ENCODE measurements at regions not wholly inside any gene's neighbourhood (a gene's known extent, or its start where the extent isn't known, plus 50 kb on each side); places are given as distances from the start of the nearest gene placed in this dataset.

DNA sequence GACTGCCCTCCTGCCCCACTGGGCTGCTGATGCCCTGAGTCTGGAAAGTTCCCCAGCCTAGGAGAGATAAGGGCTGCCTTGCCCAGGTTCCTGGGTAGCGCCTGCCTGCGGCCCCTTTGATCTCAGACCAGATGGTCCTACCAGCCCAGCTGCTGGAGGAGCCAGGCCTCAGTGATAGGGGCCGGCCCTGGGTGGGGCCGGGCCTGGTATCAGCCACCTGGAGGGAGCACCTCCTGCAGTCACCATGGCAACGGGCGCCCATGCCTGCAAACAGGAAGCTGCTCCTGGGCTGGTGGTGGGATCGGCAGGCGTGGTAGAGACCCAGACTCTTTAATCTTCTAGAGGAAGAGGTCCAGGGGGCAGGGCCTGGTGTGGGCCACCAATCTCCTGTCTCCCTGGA, 119.7 kb upstream of the WNT4 start:
- no peak overlapping the region for H3K27ac ChIP-seq (ENCODE audit: insufficient read depth, low read depth, low read length, poor library complexity, severe bottlenecking)
- no peaks in the 10 kb centered on the region for H3K27me3 ChIP-seq (ENCODE audit: control insufficient read depth, insufficient read depth, low read length, poor library complexity, severe bottlenecking)
- H3K36me3 ChIP-seq (ENCODE audit: control insufficient read depth, insufficient read depth, low read length) = no peaks in the 10 kb centered on the region
- 75 to 77% methylated on average over 8 of the region's 8 CpGs for WGBS, 2 experiments
- H3K9me3 ChIP-seq (ENCODE audit: control insufficient read depth, low read length) = no peaks in the 10 kb centered on the region
- peaks cover 45% of the 10 kb centered on the region for H3K4me1 ChIP-seq (ENCODE audit: control insufficient read depth, insufficient read depth, low read length)
- H3K4me3 ChIP-seq (ENCODE audit: insufficient read depth, low read depth, low read length) = no peak overlapping the region

DNA sequence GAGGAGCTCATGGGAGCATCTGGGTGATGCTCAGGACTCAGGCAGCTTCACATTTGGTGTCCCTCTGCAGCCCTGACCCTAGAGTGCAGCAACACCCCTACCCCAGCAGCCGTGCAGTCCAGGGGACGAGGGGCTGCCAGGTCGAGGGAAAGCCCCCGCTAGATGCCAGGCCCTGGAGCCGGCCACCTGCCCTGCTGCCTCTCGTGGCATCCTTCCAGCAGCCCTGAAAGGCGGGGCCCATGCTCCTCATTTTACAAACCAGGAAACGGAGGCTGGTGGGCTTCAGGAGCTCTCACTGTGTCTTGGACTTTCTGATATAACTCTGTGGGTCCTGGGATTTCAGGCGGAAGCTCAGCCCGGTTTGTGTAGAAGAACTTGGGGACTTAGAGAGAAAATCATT, 120.5 kb upstream of the WNT4 start:
- Histone ChIP-seq H3K27ac (ENCODE audit: insufficient read depth, low read depth, low read length, poor library complexity, severe bottlenecking) (no peak overlapping the region), H3K36me3 (ENCODE audit: control insufficient read depth, insufficient read depth, low read length) (no peaks in the 10 kb centered on the region), H3K27me3 (ENCODE audit: control insufficient read depth, insufficient read depth, low read length, poor library complexity, severe bottlenecking) (peaks cover 4% of the 10 kb centered on the region), H3K4me3 (ENCODE audit: insufficient read depth, low read depth, low read length) (no peak overlapping the region), H3K9me3 (ENCODE audit: control insufficient read depth, low read length) (no peaks in the 10 kb centered on the region), H3K4me1 (ENCODE audit: control insufficient read depth, insufficient read depth, low read length) (peaks cover 49% of the 10 kb centered on the region)
- 93% methylated on average over 10 of the region's 10 CpGs for WGBS, 2 experiments

- H3K4me3 ChIP-seq (ENCODE audit: insufficient read depth, low read depth, low read length) = no peak overlapping the region
- H3K36me3 ChIP-seq (ENCODE audit: control insufficient read depth, insufficient read depth, low read length) = no peaks in the 10 kb centered on the region
- peaks cover 4% of the 10 kb centered on the region for H3K27me3 ChIP-seq (ENCODE audit: control insufficient read depth, insufficient read depth, low read length, poor library complexity, severe bottlenecking)
- no peaks in the 10 kb centered on the region for H3K9me3 ChIP-seq (ENCODE audit: control insufficient read depth, low read length)
- H3K4me1 ChIP-seq (ENCODE audit: control insufficient read depth, insufficient read depth, low read length) = peaks cover 45% of the 10 kb centered on the region
- 43% methylated on average over 15 of the region's 15 CpGs for WGBS, 2 experiments
- peak overlapping the region; percentile 69 for H3K27ac ChIP-seq (ENCODE audit: insufficient read depth, low read depth, low read length, poor library complexity, severe bottlenecking)
Measured at GRCh38 chr1:22264464-22265341, 121.8 kb upstream of the WNT4 start.

DNA sequence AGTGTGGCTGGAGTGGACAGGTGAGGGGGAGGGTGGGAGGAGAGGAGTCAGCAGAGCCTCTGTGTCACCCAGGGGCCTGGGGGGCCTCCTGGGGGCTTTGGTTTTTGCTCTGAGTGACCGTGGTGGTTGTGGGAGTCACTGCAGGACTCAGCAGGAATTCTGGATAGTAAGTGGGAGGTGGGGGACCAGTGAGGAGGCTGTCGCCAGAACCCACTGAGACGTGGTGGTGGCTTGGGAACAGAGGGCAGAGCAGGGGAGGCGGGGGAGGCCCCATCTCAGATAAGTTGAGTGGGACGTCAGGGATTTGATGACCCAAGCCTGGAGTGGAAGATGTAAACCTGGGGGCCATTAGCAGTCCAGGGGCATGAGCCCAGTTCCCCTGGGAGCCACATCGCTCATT, 123.2 kb upstream of the WNT4 start:
- 88% methylated on average over 6 of the region's 6 CpGs for WGBS, 2 experiments
- Histone ChIP-seq H3K27ac (ENCODE audit: insufficient read depth, low read depth, low read length, poor library complexity, severe bottlenecking) (no peak overlapping the region), H3K36me3 (ENCODE audit: control insufficient read depth, insufficient read depth, low read length) (no peaks in the 10 kb centered on the region), H3K9me3 (ENCODE audit: control insufficient read depth, low read length) (no peaks in the 10 kb centered on the region), H3K4me3 (ENCODE audit: insufficient read depth, low read depth, low read length) (no peak overlapping the region), H3K4me1 (ENCODE audit: control insufficient read depth, insufficient read depth, low read length) (peaks cover 43% of the 10 kb centered on the region), H3K27me3 (ENCODE audit: control insufficient read depth, insufficient read depth, low read length, poor library complexity, severe bottlenecking) (peaks cover 4% of the 10 kb centered on the region)

DNA sequence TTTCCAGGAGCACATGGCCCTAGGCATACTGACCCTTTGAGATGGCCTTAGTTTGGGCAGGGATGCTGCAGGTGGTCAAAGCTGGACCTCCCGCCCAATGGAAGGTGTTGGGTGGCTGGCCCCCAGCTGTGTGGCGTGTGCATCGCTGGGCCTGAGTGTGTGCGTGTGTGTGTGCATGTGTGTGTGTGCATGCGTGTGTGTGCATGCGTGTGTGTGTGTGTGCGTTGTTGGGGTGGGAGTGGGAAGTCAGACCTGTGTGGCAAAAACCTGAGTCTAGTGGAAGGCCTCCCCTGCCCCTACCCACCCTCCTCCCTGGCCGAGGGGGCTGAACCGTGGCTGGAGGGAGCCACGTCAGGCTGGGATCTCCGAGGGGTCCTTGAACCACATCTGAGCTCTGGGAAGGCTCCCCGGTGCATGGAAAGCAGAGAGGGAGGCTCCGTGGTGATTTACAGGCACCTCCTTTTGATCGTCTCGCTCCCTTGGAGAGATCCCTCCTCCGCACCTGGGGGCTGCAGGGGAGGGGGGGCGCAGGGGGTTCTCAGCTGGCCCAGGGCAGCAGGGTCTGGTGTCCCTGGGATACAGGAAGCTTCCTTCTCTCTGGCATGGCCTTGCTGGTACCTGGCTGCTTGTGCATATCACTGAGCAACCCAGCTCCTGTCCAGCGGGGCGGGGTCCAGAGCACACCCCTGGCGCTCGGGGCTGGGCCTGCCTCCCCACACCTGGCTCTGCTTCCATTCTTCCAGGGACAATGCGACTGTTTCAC, 124.7 kb upstream of the WNT4 start:
- peaks cover 4% of the 10 kb centered on the region for H3K27me3 ChIP-seq (ENCODE audit: control insufficient read depth, insufficient read depth, low read length, poor library complexity, severe bottlenecking)
- H3K9me3 ChIP-seq (ENCODE audit: control insufficient read depth, low read length) = no peaks in the 10 kb centered on the region
- no peak overlapping the region for H3K4me3 ChIP-seq (ENCODE audit: insufficient read depth, low read depth, low read length)
- H3K4me1 ChIP-seq (ENCODE audit: control insufficient read depth, insufficient read depth, low read length) = peaks cover 48% of the 10 kb centered on the region
- no peaks in the 10 kb centered on the region for H3K36me3 ChIP-seq (ENCODE audit: control insufficient read depth, insufficient read depth, low read length)
- no peak overlapping the region for H3K27ac ChIP-seq (ENCODE audit: insufficient read depth, low read depth, low read length, poor library complexity, severe bottlenecking)
- WGBS, 2 experiments = 83 to 88% methylated on average over 22 of the region's 22 CpGs

DNA sequence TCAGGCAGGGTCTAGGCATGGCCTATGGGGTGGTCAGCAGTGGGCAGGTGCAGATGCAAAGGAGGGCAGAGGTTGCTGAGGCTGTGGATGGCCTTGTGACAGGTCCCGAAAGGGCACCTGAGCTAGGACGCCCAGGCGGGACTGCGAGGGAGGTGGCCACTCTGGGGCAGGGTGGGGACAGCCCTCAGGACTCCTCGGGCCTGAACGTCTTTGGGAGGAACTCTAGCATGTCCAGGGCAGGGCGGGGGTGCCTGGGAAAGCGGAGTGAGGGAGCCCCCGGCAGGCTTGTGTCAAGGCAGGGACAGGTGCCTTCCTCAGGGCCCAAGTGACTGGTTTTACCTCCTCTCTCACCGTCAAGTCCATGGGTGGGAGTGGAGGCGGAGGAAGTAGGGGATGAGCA, 125.4 kb upstream of the WNT4 start:
- H3K9me3 ChIP-seq (ENCODE audit: control insufficient read depth, low read length) = no peaks in the 10 kb centered on the region
- peaks cover 4% of the 10 kb centered on the region for H3K27me3 ChIP-seq (ENCODE audit: control insufficient read depth, insufficient read depth, low read length, poor library complexity, severe bottlenecking)
- H3K36me3 ChIP-seq (ENCODE audit: control insufficient read depth, insufficient read depth, low read length) = no peaks in the 10 kb centered on the region
- 87 to 88% methylated on average over 11 of the region's 11 CpGs for WGBS, 2 experiments
- peaks cover 42% of the 10 kb centered on the region for H3K4me1 ChIP-seq (ENCODE audit: control insufficient read depth, insufficient read depth, low read length)
- no peak overlapping the region for H3K27ac ChIP-seq (ENCODE audit: insufficient read depth, low read depth, low read length, poor library complexity, severe bottlenecking)
- H3K4me3 ChIP-seq (ENCODE audit: insufficient read depth, low read depth, low read length) = no peak overlapping the region

DNA sequence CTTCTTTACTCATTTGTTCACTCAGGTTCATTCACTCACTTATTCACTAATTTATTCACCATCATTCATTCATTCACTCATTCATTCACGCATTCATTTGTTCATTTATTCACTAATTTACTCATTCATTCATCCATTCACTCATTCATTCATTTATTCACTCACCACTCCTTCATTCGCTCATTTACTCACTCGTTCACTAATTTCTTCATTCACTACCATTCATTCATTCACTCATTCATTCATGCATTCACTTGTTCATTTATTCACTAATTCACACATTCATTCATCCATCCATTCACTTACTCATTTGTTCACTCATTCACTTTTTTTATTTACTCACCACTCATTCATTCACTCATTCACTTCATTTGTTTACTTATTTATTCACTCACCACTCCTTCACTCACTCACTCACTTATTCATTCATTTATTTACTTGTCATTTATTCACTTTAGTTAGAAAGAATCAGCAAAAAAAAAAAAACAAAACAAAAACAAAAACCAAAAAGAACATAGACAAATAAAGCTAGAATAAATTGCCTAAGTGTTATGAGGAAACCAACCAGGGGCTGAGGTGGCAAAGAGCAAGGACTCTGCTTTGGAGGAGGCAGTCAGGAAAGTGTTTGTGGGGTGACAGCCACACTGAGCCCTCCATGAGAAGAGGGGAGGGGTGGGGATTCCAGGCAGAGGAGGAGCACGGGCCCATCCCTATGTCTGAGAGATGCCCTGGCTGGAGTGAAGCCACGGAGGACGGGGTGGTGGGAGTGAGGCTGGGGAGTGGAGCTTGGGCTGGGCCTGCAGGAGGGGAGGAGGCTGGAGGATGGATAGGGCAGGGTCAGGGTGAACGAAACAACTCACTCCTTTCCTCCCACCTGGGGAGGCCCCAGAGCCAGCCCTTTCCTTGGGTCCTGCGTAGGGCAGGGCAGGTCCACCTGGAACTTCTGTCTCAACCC, 129.2 kb upstream of the WNT4 start:
- Histone ChIP-seq H3K9me3 (ENCODE audit: control insufficient read depth, low read length) (no peaks in the 10 kb centered on the region), H3K4me3 (ENCODE audit: insufficient read depth, low read depth, low read length) (no peak overlapping the region), H3K27ac (ENCODE audit: insufficient read depth, low read depth, low read length, poor library complexity, severe bottlenecking) (no peak overlapping the region), H3K36me3 (ENCODE audit: control insufficient read depth, insufficient read depth, low read length) (no peaks in the 10 kb centered on the region), H3K27me3 (ENCODE audit: control insufficient read depth, insufficient read depth, low read length, poor library complexity, severe bottlenecking) (peaks cover 13% of the 10 kb centered on the region), H3K4me1 (ENCODE audit: control insufficient read depth, insufficient read depth, low read length) (peaks cover 20% of the 10 kb centered on the region)
- WGBS, 2 experiments = 68 to 72% methylated on average over 8 of the region's 8 CpGs

- no peak overlapping the region for H3K4me3 ChIP-seq (ENCODE audit: insufficient read depth, low read depth, low read length)
- no peak overlapping the region for H3K27ac ChIP-seq (ENCODE audit: insufficient read depth, low read depth, low read length, poor library complexity, severe bottlenecking)
- no peaks in the 10 kb centered on the region for H3K36me3 ChIP-seq (ENCODE audit: control insufficient read depth, insufficient read depth, low read length)
- peaks cover 13% of the 10 kb centered on the region for H3K4me1 ChIP-seq (ENCODE audit: control insufficient read depth, insufficient read depth, low read length)
- H3K9me3 ChIP-seq (ENCODE audit: control insufficient read depth, low read length) = no peaks in the 10 kb centered on the region
- H3K27me3 ChIP-seq (ENCODE audit: control insufficient read depth, insufficient read depth, low read length, poor library complexity, severe bottlenecking) = peaks cover 9% of the 10 kb centered on the region
- WGBS, 2 experiments = 95 to 97% methylated on average over 8 of the region's 8 CpGs
Measured at GRCh38 chr1:22273686-22274681, 131.1 kb upstream of the WNT4 start.

DNA sequence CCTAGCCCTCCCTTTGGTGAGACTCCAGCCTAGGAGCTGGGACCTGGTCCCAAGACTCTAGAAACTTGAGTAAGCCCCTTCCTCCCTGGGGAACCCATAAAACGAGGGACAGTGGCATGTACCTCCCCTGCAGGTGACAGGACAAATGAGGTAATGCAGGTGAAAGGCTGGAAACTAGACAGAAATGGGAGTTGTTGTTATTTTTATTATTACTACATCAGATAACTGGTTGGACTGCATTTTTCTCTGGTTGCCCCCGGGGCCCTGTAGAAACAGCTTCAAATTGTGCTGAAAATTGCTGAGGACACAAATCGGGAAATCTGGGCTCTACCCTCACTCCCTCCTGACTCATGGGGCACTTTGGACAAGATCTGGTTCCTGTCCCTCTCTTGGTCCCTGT, 132.3 kb upstream of the WNT4 start:
- WGBS, 2 experiments = 83 to 86% methylated on average over 3 of the region's 3 CpGs
- H3K27ac ChIP-seq (ENCODE audit: insufficient read depth, low read depth, low read length, poor library complexity, severe bottlenecking) = no peak overlapping the region
- H3K4me1 ChIP-seq (ENCODE audit: control insufficient read depth, insufficient read depth, low read length) = peaks cover 13% of the 10 kb centered on the region
- no peaks in the 10 kb centered on the region for H3K36me3 ChIP-seq (ENCODE audit: control insufficient read depth, insufficient read depth, low read length)
- H3K9me3 ChIP-seq (ENCODE audit: control insufficient read depth, low read length) = no peaks in the 10 kb centered on the region
- peaks cover 9% of the 10 kb centered on the region for H3K27me3 ChIP-seq (ENCODE audit: control insufficient read depth, insufficient read depth, low read length, poor library complexity, severe bottlenecking)
- H3K4me3 ChIP-seq (ENCODE audit: insufficient read depth, low read depth, low read length) = no peak overlapping the region
